Colonic mucosa (tissue), 4 donors: ENCODE measurements at regions not wholly inside any gene's neighbourhood (a gene's known extent, or its start where the extent isn't known, plus 50 kb on each side); places are given as distances from the start of the nearest gene placed in this dataset.
"Not testable (repeated sequence)": the region's sequence is repeated elsewhere in the genome, so short reads cannot be mapped to it uniquely, and the experiment has no call there.

Source experiments
- DNase-seq: peaks from one replicate; pipeline ENCODE4 v3.0.0-alpha.2; 2020
- H3K27ac ChIP-seq: fragments of 200-600 bp; one replicate; pipeline ENCODE4 v1.8.0; 2021
- H3K27me3 ChIP-seq: fragments of 200-600 bp; one replicate; pipeline ENCODE4 v1.8.0; 2021
- H3K36me3 ChIP-seq: fragments of 200-600 bp; one replicate; pipeline ENCODE4 v1.8.0; 2021
- H3K4me1 ChIP-seq: fragments of 200-600 bp; one replicate; pipeline ENCODE4 v1.8.0; 2021; ENCODE audit warnings: mild to moderate bottlenecking
- H3K4me3 ChIP-seq: fragments of 200-600 bp; one replicate; pipeline ENCODE4 v1.8.0; 2021
- H3K9ac ChIP-seq, 2 donors: one replicate each; pipeline ENCODE4 v1.7.0; 2013; ENCODE audit warnings: control low read depth in 2 of 2, low read depth in 2 of 2, low read length in 2 of 2
- H3K9me3 ChIP-seq: fragments of 200-600 bp; one replicate; pipeline ENCODE4 v1.8.0; 2021
- CTCF ChIP-seq: fragments of 200-600 bp; IDR thresholded peaks from one replicate; pipeline ENCODE4 v1.8.0; 2022; ENCODE audit warnings: antibody characterized with exemption, mild to moderate bottlenecking
- intact Hi-C: fragments of 100-400 bp; cut with DNase I; formaldehyde crosslinking; loops from one replicate; pipeline ENCODE4 v1.14.1; 2022
- donor health status: healthy.
- donor health status: DM: no; HTN: no; CAD: no.
- donor health status: DM: no; HTN: no; CAD: no.

GRCh38 chr7:152516216-152516615 lies 80.4 kb upstream of the KMT2C start:
- Histone ChIP-seq H3K9ac (no peak overlapping the region), H3K27ac (no peak overlapping the region), H3K4me3 (no peak overlapping the region), H3K27me3 (no peaks in the 10 kb centered on the region), H3K36me3 (no peaks in the 10 kb centered on the region), H3K9me3 (no peaks in the 10 kb centered on the region), H3K4me1 (no peaks in the 10 kb centered on the region)
- TF ChIP-seq CTCF = no peak
- DNase-seq = no peak
- intact Hi-C loops = no loop called here

DNA sequence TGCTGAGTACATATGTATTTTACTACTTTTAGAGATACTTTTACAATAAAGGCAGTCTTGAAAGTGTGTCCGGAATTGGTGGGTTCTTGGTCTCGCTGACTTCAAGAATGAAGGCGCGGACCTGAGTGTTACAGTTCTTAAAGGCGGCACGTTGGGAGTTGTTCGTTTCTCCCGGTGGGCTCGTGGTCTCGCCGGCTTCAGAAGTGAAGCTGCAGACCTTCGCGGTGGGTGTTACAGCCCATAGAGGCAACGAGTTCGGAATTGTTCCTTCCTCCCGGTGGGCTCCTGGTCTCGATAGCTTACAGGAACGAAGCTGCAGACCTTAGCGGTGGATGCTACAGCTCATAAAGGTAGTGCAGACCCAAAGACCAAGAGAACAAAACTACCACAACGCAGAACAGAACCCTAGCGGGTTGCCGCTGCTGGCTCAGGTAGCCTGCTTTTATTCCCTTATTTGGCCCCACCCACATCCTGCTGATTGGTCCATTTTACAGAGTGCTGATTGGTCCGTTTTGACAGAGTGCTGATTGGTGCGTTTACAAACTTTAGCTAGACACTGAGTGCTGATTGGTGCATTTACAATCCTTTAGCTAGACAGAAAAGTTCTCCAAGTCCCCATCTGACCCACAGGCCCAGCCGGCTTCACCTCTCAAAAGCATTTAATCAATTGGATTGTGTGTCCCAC lies 79.6 kb upstream of the KMT2C start:
- intact Hi-C loops, H3K4me1 ChIP-seq, DNase-seq, H3K36me3 ChIP-seq, H3K27ac ChIP-seq, H3K27me3 ChIP-seq, H3K4me3 ChIP-seq, H3K9ac ChIP-seq, H3K9me3 ChIP-seq: not testable (repeated sequence)

DNA sequence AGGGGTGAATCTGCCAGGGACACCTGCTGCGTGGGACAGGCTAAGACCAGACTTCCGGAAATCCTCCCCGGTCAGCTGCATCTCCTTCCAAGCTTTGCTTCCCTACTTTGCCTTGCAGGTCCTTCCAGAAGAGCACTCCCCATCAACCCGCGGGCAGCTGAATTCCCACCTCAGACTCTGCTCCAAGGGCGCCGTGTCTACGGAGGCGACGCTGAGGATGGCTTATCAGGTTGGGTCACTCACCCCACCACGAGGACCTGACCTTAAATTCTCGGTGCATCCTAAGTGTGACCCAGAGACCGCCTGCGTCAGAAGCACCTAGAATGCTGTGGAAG lies 78.9 kb upstream of the KMT2C start:
- DNase-seq = no peak
- no peak overlapping the region for H3K4me3 ChIP-seq

GRCh38 chr7:152513861-152514770 lies 78.3 kb upstream of the KMT2C start:
- Histone ChIP-seq H3K27ac (no peak overlapping the region), H3K9ac (no peak overlapping the region), H3K27me3 (no peaks in the 10 kb centered on the region), H3K9me3 (no peaks in the 10 kb centered on the region), H3K4me3 (no peak overlapping the region), H3K36me3 (no peaks in the 10 kb centered on the region), H3K4me1 (no peaks in the 10 kb centered on the region)
- intact Hi-C loops = no loop called here
- no peak for TF ChIP-seq CTCF
- DNase-seq = no peak

More for the DNA sequence above, 78.9 kb upstream of the KMT2C start:
- intact Hi-C loops = no loop called here
- H3K4me1 ChIP-seq = no peaks in the 10 kb centered on the region
- no peak overlapping the region for H3K27ac ChIP-seq
- H3K9ac ChIP-seq = no peak overlapping the region
- H3K9me3 ChIP-seq = no peaks in the 10 kb centered on the region
- H3K27me3 ChIP-seq = no peaks in the 10 kb centered on the region
- no peak for TF ChIP-seq CTCF
- H3K36me3 ChIP-seq = no peaks in the 10 kb centered on the region

GRCh38 chr7:152512706-152513105 lies 76.9 kb upstream of the KMT2C start:
- no peaks in the 10 kb centered on the region for H3K36me3 ChIP-seq
- no peaks in the 10 kb centered on the region for H3K27me3 ChIP-seq
- no peak overlapping the region for H3K27ac ChIP-seq
- no peak overlapping the region for H3K4me3 ChIP-seq
- no peaks in the 10 kb centered on the region for H3K4me1 ChIP-seq
- intact Hi-C loops = no loop called here
- H3K9me3 ChIP-seq = no peaks in the 10 kb centered on the region
- no peak overlapping the region for H3K9ac ChIP-seq
- no peak for TF ChIP-seq CTCF
- no peak for DNase-seq

GRCh38 chr7:152511736-152512135 lies 75.9 kb upstream of the KMT2C start:
- no peak overlapping the region for H3K4me3 ChIP-seq
- no peaks in the 10 kb centered on the region for H3K9me3 ChIP-seq
- H3K27me3 ChIP-seq = no peaks in the 10 kb centered on the region
- no peaks in the 10 kb centered on the region for H3K4me1 ChIP-seq
- H3K27ac ChIP-seq = no peak overlapping the region
- H3K9ac ChIP-seq = no peak overlapping the region
- TF ChIP-seq CTCF = no peak
- no peak for DNase-seq
- intact Hi-C loops = no loop called here
- H3K36me3 ChIP-seq = no peaks in the 10 kb centered on the region
